Caki2 (cell line): ENCODE measurements at regions not wholly inside any gene's neighbourhood (a gene's known extent, or its start where the extent isn't known, plus 50 kb on each side); places are given as distances from the start of the nearest gene placed in this dataset.
"Not testable (repeated sequence)": the region's sequence is repeated elsewhere in the genome, so short reads cannot be mapped to it uniquely, and the experiment has no call there.

Source experiments
- DNase-seq: peaks from one replicate; pipeline ENCODE4 v3.0.0-alpha.2; 2015; ENCODE audit warnings: low read depth
- in situ Hi-C: cut with HindIII; loops from 2 replicates; pipeline ENCODE4 v1.10.0; 2016; ENCODE audit warnings: low sequenced_read_pairs, low pct_unique_long_range_greater_than_20kb, mixed read lengths

DNA sequence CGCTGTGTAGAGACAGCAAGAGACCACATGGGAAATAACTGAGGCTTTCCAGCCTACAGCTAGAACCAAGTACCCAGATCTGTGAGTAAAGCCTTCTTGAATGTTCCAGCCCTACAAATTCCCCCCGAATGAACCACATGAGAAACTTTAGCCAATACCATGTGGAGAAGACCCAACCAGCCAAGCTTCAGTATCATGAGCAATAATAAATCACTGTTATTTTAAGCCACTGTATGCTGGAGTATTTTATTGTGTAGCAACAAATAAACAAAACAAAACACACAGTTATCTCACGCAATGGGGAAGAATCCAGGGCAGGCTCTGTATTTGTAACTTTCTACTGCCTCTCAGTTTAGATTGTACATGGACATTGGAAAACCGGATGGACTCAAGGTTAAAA lies 426.2 kb downstream of the CDH11 start:
- no peak for DNase-seq
- in situ Hi-C loops, result no loop called here

DNA sequence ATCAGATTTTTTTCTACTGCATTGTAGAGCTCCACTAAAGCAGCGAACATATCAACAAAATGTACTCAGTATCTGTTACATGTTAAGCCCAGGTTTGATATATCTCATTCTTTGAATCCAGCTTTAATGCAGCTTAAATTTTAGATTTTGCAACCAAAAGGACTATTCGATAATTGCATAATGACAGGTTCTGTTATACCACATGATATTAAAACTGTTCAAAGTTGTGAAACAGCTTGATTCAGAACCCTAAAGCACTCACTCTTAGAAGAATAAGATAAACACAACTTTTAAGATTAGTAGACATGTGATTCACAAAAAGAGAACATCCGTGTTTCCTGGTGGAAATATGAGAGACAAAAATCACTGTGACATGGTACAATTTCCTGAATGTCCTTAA lies 427.9 kb downstream of the CDH11 start:
- in situ Hi-C loops, result no loop called here
- no peak for DNase-seq

DNA sequence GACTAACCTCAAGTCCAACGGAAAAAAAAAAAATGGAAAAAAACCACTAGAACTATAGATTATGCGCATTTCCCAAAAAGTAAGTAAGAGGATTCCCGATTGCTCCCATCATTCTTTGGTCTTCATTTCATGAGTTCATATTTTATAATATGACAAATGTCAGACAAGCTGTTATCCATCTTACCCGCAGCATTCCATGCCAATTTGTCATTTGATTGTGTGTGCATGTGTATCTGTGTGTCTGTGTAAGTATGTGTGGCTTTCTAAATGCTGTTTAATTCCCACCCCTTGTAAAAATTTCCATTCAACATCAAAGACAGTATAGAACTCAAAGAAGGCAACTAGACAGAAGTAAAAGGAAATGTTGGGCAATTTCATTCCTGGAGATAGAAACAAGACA lies 434.1 kb downstream of the CDH11 start:
- in situ Hi-C loops, result no loop called here
- no peak for DNase-seq

DNA sequence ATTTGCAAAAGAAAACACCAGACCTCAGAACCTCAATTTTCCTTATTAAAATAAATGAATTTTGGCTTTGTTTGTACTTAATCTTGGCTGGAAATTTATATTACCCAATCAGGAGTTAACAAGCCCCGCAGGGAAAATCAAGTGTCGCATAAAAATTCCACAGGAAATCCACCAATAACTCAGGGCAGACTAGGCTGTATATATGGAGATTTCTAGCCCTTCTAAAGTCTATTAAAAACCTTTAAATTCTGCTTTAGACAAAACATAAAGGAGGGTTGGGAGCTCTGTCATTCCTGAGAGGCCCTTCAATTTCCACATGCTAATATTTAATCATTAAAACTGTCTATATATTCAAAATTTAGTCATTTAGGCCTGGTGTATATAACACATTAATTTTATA lies 434.7 kb downstream of the CDH11 start:
- in situ Hi-C loops, result no loop called here
- no peak for DNase-seq

DNA sequence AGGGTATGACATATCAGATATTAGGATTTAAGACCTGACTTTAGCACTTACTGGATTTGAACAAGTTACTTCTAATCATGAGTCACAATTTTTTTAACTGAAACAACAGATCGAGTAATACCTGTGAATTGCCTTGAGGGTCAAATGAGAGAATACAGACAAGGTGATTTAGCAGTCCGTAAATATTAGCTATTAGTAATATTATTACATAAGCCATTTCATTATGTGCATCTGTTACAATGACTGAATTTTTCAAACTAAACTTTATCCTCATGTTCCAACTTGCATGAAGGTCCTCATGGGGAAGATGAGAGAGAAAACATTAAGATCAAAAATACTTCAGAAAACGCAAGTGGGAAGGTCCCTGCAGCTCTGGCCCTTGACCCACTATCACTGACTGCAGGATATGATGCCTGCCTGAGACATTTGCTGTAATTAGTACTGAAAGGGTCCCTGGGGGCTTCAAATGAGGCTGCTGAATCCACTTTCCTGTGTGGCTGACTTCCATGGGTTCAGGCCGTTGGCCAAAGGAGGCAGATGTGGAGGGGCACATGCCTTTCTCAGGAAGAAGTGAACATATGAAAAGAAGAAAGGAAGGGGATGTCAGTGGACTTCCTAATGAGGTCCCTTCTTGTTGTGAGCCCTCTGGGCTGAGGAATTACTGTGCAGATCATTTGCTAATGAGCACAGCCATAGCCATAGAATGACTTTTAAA lies 441.7 kb downstream of the CDH11 start:
- in situ Hi-C loops, result no loop called here
- DNase-seq, result no peak

DNA sequence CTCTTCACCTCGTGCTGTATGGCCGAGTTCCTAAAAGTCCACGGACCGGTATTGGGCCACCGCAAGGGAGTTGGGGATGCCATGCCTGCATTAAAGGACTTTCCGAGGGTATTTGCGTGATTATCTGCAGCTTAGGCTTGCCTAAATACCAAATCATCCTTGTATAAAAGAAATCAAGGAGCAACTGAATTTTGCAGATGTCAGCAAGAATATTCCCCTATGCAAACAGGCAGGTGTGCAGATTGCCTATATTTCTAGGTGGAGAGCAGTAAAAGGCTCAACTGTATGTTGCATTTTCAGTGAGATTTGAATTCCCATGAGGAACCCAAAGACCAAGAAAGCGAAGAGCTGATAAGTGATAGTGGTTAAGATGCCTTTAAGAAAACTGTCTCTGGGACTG lies 452.3 kb downstream of the CDH11 start:
- in situ Hi-C loops, result no loop called here
- no peak for DNase-seq

DNA sequence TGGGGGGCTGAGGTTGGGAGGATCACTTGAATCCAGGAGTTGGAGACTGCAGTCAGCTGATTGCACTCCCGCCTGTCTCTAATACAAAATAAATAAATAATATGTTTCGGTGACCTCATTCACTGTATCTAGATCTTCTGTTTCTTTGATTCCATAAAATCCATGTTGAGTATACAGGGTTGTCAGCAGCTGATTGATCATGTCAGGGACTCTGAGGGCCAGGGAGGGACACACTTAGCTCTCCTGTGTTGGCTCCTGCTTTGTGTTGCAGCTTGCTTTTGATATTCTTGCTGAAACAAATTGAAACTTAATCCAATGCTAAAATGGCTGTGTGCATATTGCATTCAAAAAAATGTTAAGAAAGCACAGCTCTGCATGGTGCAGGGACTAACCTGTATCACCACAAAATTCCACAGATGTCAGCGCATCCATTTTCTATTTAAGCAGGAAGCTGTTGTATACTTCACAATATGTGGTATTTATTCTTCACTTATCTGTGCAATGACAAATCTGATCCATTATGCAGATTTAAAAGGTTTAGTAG lies 454.5 kb downstream of the CDH11 start:
- in situ Hi-C loops, result no loop called here
- no peak for DNase-seq

DNA sequence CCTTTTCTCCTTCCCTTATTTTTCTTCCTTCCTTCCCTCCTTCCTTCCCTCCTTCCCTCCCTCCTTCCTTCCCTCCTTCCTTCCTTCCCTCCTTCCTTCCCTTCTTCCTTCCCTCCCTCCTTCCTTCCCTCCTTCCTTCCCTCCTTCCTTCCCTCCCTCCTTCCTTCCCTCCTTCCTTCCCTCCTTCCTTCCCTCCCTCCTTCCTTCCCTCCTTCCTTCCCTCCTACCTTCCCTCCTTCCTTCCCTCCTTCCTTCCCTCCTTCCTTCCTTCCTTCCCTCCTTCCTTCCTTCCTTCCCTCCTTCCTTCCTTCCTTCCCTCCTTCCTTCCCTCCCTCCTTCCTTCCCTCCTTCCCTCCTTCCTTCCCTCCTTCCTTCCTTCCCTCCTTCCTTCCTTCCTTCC lies 459.6 kb downstream of the CDH11 start:
- in situ Hi-C loops, DNase-seq: not testable (repeated sequence)

DNA sequence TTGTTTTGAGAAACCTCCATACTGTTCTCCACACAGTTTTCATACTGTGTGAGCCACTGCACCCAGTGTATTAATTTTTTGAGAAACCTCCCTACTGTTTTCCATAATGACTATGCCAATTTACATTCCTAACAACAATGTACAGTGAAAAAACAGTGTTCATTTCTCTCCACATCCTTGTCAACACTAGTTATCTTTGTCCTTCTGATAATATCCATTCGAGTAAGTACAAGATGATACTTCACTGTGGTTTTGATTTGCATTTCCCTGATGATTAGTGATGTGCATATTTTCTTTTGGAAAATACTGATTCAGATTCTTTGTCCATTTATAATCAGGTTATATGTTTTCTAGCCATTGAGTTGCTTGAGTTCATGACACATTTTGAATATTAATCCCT lies 462.0 kb downstream of the CDH11 start:
- in situ Hi-C loops, result no loop called here
- DNase-seq, result no peak

DNA sequence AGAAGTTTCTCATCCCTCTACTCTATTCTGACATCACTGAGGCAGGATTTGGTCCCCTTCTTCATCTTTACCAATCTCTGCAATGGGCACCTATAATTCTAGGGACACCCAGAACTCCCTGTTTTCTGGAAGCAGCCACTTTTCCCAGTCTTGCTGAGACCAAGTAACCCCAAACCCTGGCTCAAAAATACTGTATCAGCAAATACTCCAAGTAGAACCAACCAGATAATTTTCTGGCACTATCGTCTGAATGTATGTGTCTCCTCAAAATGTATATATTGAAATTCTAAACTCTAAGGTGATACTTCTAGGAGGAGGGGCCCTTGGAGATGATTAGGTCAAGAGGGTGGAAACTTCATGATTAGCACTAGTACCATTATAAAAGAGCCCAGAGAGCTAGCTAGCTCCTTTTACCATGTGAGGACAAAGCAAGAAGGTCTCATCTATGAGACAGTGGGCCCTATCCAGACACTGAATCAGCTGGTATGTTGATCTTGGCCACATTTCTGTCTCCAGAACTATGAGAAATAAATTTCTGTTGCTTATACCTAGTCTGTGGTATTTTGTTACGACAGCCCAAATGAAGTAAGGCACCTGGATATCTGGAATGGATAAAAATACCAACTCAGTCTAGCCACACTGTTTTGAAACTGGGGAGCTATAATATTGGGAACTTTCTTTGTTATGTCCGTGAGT lies 464.4 kb downstream of the CDH11 start:
- in situ Hi-C loops, result no loop called here
- no peak for DNase-seq

DNA sequence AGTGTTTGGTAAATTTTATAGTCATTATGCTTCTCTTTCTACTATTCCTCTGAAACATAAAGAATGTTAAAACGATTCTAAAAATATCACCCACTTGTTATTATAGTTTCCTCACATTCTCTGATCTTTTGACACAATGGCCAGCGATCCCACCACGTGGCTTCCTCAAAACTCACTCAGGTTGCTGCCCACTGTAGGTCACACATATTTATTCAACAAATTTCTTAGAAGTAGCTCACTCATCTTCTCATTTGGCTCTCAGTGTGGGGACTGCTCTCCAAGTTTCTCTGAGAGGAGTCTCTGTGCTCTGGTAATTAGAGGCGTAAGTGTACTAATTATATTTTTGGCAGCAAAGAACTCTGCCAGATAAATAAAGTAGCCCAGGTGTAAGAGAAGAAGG lies 465.4 kb downstream of the CDH11 start:
- no peak for DNase-seq
- in situ Hi-C loops, result no loop called here

DNA sequence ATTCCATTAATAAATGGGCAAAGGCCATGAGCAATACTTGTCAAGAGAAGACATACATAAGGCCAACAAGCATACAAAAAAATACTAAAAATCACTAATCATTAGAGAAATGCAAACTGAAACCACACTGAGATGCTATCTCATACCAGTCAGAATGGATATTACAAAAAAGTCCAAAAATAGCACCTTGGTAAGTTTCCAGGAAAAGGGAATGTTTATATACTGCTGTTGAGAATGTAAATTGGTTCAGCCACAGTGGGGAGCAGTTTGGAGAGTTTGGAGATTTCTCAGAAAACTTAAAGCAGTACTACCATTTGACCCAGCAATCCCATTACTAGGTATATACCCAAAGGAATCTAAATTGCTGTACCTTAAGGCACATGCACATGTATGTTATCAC lies 467.7 kb downstream of the CDH11 start:
- in situ Hi-C loops, result no loop called here
- no peak for DNase-seq

DNA sequence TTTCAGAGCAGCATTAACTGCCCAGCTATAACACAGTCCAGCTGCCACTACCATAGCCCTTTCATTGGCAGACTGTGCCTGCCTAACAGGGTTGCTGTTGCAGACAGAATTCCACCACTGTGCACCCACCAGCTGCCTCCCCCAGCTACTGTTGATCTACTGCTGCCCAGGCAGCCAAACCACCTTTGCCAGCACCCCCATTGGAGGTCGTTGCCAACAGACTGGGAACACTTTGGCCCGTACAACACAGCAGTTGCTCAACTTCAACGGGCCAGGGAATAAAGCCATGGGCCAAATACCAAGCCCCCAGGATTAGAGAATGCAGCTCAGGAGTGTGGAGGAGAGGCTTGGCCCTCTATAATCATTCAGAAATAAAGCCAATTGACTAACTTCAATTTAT lies 473.6 kb downstream of the CDH11 start:
- in situ Hi-C loops, result no loop called here
- DNase-seq, result no peak

DNA sequence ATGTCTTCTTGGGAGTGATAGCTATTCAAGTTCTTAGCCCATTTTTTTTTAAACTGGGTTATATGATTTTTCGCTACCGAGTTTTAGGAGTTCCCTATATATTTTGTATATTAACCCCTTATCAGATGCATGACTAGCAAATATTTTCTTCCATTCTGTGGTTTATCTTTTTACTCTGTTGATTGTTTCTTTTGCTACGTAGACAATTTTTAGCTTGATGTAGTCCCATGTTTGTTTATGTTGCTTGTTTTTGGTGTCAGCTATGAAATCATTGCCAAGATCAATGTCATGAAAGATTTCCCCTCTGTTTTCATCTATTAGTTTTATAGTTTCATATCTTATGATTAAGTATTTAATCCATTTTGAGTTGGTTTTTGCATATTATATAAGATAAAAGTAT lies 480.5 kb downstream of the CDH11 start:
- in situ Hi-C loops, result no loop called here
- DNase-seq, result no peak

DNA sequence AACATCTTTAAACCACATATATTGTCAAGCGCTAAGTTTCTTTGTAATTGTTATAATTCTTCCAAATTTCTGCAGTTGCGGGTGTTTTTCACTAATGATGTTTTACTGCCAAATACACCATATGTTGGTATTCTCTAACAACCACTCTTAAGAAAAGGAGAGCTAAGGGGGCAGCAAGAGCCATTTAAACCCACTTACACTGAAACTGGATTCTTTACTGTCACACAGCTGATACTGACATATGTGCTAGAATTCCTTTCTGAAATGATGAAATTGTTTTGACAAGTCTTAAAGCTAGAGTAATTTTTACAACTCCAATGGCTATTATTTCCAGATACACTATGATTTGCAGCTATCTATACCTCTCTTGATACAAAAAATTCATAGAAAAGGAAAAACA lies 483.1 kb downstream of the CDH11 start:
- DNase-seq, result no peak
- in situ Hi-C loops, result no loop called here

DNA sequence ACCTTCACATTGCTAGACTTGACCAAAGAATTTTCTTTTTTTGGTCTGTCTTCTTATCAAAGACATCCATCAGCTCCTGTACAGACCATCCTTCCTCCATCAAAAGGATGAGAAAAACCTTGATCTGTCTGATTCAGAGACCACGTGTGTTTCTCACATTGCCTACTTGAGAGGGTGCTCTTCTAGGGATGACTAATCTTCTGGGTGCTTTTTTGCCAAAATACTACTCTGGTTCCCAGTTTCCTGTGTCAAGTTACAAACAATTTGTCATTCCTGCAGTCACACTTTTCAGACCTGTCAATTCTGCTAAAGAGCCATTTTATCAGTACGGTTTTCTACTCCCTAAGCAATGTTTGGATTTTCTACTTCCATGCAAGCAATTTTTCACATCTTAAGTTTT lies 492.2 kb downstream of the CDH11 start:
- no peak for DNase-seq
- in situ Hi-C loops, result no loop called here

DNA sequence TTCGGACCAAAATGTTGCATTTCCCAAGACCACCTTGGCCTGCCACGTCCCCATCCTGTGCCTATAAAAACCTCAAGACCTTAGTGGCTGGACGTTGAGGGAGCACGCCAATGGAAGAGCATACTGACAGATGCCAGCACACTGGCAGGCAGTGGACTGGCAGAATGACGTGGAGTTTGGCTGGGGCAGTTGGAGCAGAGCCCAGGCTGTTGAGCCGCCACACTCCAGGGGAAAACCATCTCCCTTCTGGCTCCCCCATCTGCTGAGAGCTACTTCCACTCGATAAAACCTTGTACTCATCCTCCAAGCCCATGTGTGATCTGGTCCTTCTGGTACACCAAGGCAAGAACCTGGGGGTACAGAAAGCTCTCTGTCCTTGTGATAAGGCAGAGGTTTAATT lies 494.1 kb downstream of the CDH11 start:
- in situ Hi-C loops, result no loop called here
- DNase-seq, result no peak

DNA sequence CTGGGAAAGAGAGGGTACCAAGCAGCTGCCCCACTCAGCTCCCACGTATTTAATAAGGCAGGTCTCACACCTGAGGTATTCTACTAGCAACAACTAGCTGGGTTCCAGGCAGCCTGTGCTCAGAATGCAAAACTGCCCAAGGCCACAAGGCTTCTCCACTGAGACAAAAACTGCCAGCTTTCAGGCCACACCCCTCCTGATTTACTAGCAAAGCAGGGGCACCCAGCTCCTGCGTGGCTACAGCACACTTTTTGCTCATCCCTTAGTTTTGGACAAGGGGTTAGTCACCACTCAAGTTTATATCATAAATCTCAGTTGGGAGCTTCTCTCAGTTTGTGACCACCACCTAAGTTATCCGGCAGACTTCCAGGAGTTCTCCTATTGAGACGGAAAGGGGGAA lies 494.6 kb downstream of the CDH11 start:
- in situ Hi-C loops, result no loop called here
- DNase-seq, result no peak

DNA sequence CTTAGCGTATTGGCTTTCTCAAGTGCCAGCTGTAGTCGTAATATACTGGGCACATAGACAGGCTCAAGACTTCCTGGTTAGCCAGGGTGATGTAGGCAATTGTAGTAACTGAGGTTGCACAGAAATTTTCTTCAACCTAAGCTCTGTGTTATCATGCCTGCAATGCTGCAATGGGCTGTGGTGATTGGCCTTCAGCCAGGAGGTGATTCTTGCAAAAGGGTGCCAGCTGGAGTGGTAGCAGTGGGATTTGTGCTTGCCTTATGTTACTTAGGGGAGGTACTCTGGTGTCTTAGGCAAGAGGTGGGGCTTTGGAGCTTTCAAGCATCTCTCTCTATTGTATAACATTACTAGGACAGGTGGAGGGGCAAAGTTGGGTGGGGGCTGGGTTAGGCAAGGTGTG lies 495.1 kb downstream of the CDH11 start:
- no peak for DNase-seq
- in situ Hi-C loops, result no loop called here

DNA sequence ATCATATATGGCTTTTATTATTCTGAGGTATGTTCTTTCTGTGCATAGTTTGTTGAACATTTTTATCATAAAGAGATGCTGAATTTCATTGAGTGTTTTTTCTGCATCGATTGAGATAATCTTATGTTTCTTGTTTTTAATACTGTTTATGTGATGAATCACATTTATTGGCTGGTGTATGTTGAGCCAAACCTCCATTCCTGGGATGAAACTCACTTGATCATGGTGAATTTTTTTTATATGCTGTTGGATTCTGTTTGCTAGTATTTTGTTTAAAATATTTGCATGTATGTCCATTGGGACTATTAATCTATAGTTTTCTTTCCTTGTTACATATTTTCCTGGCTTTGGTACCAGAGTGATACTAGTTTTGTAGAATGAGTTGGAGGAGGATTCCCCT lies 500.2 kb downstream of the CDH11 start:
- in situ Hi-C loops, result no loop called here
- no peak for DNase-seq
